SK-N-SH (cell line): ENCODE measurements at regions not wholly inside any gene's neighbourhood (a gene's known extent, or its start where the extent isn't known, plus 50 kb on each side); places are given as distances from the start of the nearest gene placed in this dataset.

Experiments
- CTCF ChIA-PET: fragments of 300-600, 350-600 bp; formaldehyde crosslinking; extraction: SDS; loops from one replicate; lab custom pipeline; 2021; lab: Yijun Ruan, JAX
- POLR2A ChIA-PET: fragments of 350-600 bp; sonication (Branson Sonifier 250); formaldehyde crosslinking; extraction: SDS; loops from one replicate; lab custom pipeline; 2020; ENCODE audit warnings: antibody characterized with exemption, inconsistent platforms; lab: Yijun Ruan, JAX
- DNase-seq: peaks from one replicate; pipeline ENCODE4 v3.0.0; 2012
- H2AFZ ChIP-seq: fragments of 200-600 bp; sonication (generic); 2 replicates; pipeline ENCODE4 v1.8.1; 2016; ENCODE audit warnings: antibody characterized with exemption, mild to moderate bottlenecking, low read depth
- H3F3A ChIP-seq: fragments of 200-600 bp; sonication (generic); replicated peaks from 2 replicates; pipeline ENCODE3; 2016; ENCODE audit warnings: antibody characterized with exemption, mild to moderate bottlenecking; ENCODE audit not compliant: insufficient read depth
- H3K27ac ChIP-seq, 2 experiments: fragments of 200-500 bp in 1 of 2; fragments of 200-600 bp in 1 of 2; sonication (Bioruptor generic) in 1 of 2; sonication (generic), shearing (Covaris generic) in 1 of 2; 2 replicates each; pipeline versions ENCODE4 v1.5.1 to v1.6.1; 2014 to 2016; ENCODE audit warnings: low read depth in 2 of 2, inconsistent platforms in 1 of 2, low read length in 1 of 2, mild to moderate bottlenecking in 1 of 2, mixed read lengths in 1 of 2
- H3K27me3 ChIP-seq: fragments of 200-600 bp; sonication (generic), shearing (Covaris generic); 2 replicates; pipeline ENCODE4 v1.6.1; 2016; ENCODE audit warnings: mixed run types; ENCODE audit not compliant: insufficient read depth
- H3K36me3 ChIP-seq, 2 experiments: fragments of 200-500 bp in 1 of 2; fragments of 200-600 bp in 1 of 2; sonication (Bioruptor generic) in 1 of 2; sonication (generic) in 1 of 2; replicated peaks in 1 of 2; 2 replicates each; pipeline versions ENCODE3 to v1.5.1; 2014 to 2016; ENCODE audit warnings: low read length in 1 of 2, mild to moderate bottlenecking in 1 of 2; ENCODE audit not compliant: insufficient read depth in 2 of 2, control insufficient read depth in 1 of 2
- H3K4me1 ChIP-seq, 2 experiments: fragments of 200-500 bp in 1 of 2; fragments of 200-600 bp in 1 of 2; sonication (Bioruptor generic) in 1 of 2; sonication (generic), shearing (Covaris generic) in 1 of 2; 2 replicates each; pipeline versions ENCODE4 v1.5.1 to v1.6.1; 2014 to 2016; ENCODE audit warnings: low read depth in 1 of 2, low read length in 1 of 2, mixed run types in 1 of 2; ENCODE audit not compliant: insufficient read depth in 2 of 2, control insufficient read depth in 1 of 2
- H3K4me2 ChIP-seq: fragments of 200-600 bp; sonication (generic), shearing (Covaris generic); 2 replicates; pipeline ENCODE4 v1.6.1; 2017; ENCODE audit warnings: mixed run types
- H3K4me3 ChIP-seq, 2 experiments: fragments of 200-500 bp in 1 of 2; fragments of 200-600 bp in 1 of 2; sonication (Bioruptor generic) in 1 of 2; sonication (generic), shearing (Covaris generic) in 1 of 2; 2 replicates each; pipeline versions ENCODE4 v1.5.1 to v1.8.1; 2014 to 2016; ENCODE audit warnings: low read depth in 2 of 2, inconsistent platforms in 1 of 2, low read length in 1 of 2, mild to moderate bottlenecking in 1 of 2, mixed read lengths in 1 of 2, moderate library complexity in 1 of 2
- H3K79me2 ChIP-seq: fragments of 200-600 bp; sonication (generic); 2 replicates; pipeline ENCODE4 v1.8.1; 2017; ENCODE audit warnings: mild to moderate bottlenecking; ENCODE audit not compliant: insufficient read depth
- H3K9ac ChIP-seq: fragments of 200-600 bp; sonication (generic); 2 replicates; pipeline ENCODE4 v1.6.1; 2017; ENCODE audit warnings: mixed run types
- H3K9me2 ChIP-seq: fragments of 200-600 bp; sonication (generic); 2 replicates; pipeline ENCODE4 v1.6.1; 2017; ENCODE audit warnings: mixed run types
- H3K9me3 ChIP-seq: fragments of 200-600 bp; sonication (generic); 2 replicates; pipeline ENCODE4 v1.6.1; 2017; ENCODE audit warnings: mixed run types, mild to moderate bottlenecking, moderate library complexity
- H4K20me1 ChIP-seq: fragments of 200-600 bp; sonication (generic); 2 replicates; pipeline ENCODE4 v1.6.1; 2017; ENCODE audit warnings: mild to moderate bottlenecking, mixed run types; ENCODE audit not compliant: insufficient read depth
- CHD2 ChIP-seq: fragments of 150-350 bp; IDR thresholded peaks from 2 replicates; pipeline ENCODE4 v1.6.1; 2018; ENCODE audit warnings: low read length; ENCODE audit not compliant: partially characterized antibody
- GATA2 ChIP-seq: sonication (generic); formaldehyde crosslinking; IDR thresholded peaks from 2 replicates; pipeline ENCODE4 v1.5.0; 2020; ENCODE audit warnings: mild to moderate bottlenecking, missing genetic modification reagents
- MEF2A ChIP-seq: IDR thresholded peaks from 2 replicates; pipeline ENCODE4 v1.4.0; 2012; ENCODE audit warnings: low read depth, borderline replicate concordance
- MXI1 ChIP-seq: IDR thresholded peaks from 2 replicates; pipeline ENCODE4 v1.6.1; 2012; ENCODE audit warnings: mild to moderate bottlenecking, low read depth, low read length, improper control_type of control experiment
- RCOR1 ChIP-seq: fragments of 150-350 bp; IDR thresholded peaks from 2 replicates; pipeline ENCODE4 v1.6.1; 2017; ENCODE audit warnings: antibody characterized with exemption, low read length
- RXRA ChIP-seq: IDR thresholded peaks from 2 replicates; pipeline ENCODE4 v1.4.0; 2012; ENCODE audit warnings: low read depth, mild to moderate bottlenecking, borderline replicate concordance
- TCF12 ChIP-seq: IDR thresholded peaks from 2 replicates; pipeline ENCODE4 v1.4.0; 2012
- TEAD4 ChIP-seq: IDR thresholded peaks from 2 replicates; pipeline ENCODE4 v1.4.0; 2012; ENCODE audit warnings: mild to moderate bottlenecking, borderline replicate concordance; ENCODE audit not compliant: insufficient read depth
- WGBS: methylation state at CpG from one replicate; pipeline ENCODE4 v1.1.6; 2017; ENCODE audit warnings: low lambda C conversion rate; 5-methylcytosine and 5-hydroxymethylcytosine counted together
- TF ChIP-seq, protein P1 (sequence below): fragments of 150-350 bp; IDR thresholded peaks from 2 replicates; pipeline ENCODE4 v1.6.1; 2017; ENCODE audit warnings: antibody characterized with exemption, low read length, low read depth, borderline replicate concordance
- TF ChIP-seq, protein P2 (sequence below): IDR thresholded peaks from 2 replicates; pipeline ENCODE4 v1.4.0; 2012; ENCODE audit warnings: low read depth, borderline replicate concordance
- TF ChIP-seq, protein P3 (sequence below): IDR thresholded peaks from 2 replicates; pipeline ENCODE4 v1.4.0; 2012; ENCODE audit warnings: low read depth, borderline replicate concordance
- TF ChIP-seq, protein P4 (sequence below): fragments of 200-600 bp; sonication (generic); IDR thresholded peaks from 2 replicates; pipeline ENCODE4 v1.6.1; 2017; ENCODE audit warnings: antibody characterized with exemption, mild to moderate bottlenecking, moderate library complexity
- TF ChIP-seq, protein P5 (sequence below): IDR thresholded peaks from 2 replicates; pipeline ENCODE4; 2012

DNA sequence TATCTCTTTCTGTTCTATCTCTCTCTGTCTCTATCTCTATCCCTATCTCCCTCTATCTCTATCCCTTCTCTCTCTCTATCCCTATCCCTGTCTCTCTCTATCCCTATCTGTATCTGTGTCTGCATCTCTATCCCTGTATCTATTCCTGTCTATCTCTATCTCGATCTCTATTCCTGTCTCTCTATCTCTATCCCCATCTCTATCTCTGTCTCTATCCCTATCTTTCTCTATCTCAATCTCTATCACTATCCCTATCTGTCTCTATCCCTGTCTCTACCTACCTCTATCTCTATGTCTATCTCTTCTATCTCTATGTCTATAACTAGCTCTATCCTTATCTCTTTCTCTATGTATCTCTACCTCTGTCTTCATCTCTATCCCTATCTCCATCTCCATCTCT is 141.4 kb upstream of the KCNJ6 start:
- Histone ChIP-seq H3K27me3 (no peaks in the 10 kb centered on the region), H3K27ac (no peak overlapping the region), H3K36me3 (no peaks in the 10 kb centered on the region), H3K4me1 (no peaks in the 10 kb centered on the region), H3K9me3 (no peaks in the 10 kb centered on the region), H3K79me2 (no peaks in the 10 kb centered on the region), H3K9me2 (no peaks in the 10 kb centered on the region), H3F3A (no peaks in the 10 kb centered on the region), H3K4me2 (no peak overlapping the region), H2AFZ (no peak overlapping the region), H4K20me1 (no peaks in the 10 kb centered on the region), H3K9ac (no peak overlapping the region), H3K4me3 (no peak overlapping the region)
- CTCF ChIA-PET: interaction anchor here (0.7 kb wide), 1 partner anchor 300 kb away, joined by 3 read pairs; no protein-coding TSS in a partner anchor
- no peak for TF ChIP-seq MEF2A
- no peak for TF ChIP-seq TCF12
- TF ChIP-seq TEAD4: no peak
- TF ChIP-seq, protein P1, sequence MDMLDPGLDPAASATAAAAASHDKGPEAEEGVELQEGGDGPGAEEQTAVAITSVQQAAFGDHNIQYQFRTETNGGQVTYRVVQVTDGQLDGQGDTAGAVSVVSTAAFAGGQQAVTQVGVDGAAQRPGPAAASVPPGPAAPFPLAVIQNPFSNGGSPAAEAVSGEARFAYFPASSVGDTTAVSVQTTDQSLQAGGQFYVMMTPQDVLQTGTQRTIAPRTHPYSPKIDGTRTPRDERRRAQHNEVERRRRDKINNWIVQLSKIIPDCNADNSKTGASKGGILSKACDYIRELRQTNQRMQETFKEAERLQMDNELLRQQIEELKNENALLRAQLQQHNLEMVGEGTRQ: no peak
- 0% methylated on average over 1 of the region's 1 CpG for WGBS
- no peak for DNase-seq
- POLR2A ChIA-PET: no interaction called here

DNA sequence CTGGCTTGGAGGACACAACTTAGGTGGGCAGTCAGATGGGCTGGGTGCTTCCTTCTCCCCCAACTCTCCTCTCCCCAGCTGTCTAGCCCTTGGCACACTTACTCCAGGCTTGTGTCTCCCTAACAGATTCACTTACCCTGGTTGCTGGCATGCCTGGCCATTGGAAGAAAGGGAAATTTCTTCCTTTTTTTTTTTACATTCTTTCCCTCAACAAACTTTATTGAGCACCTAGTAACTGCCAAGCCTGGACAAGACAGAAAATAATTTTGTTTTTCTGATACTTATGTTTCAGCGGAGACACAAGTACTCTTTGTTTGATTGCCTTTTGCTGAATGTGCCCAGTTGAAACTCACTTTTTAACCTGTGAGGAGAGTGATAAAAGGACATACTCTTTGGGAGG is 144.3 kb upstream of the KCNJ6 start:
- Histone ChIP-seq H3K36me3 (no peaks in the 10 kb centered on the region), H3K27ac (no peak overlapping the region), H3K4me2 (no peak overlapping the region), H4K20me1 (no peaks in the 10 kb centered on the region), H3K4me1 (no peaks in the 10 kb centered on the region), H3K4me3 (no peak overlapping the region), H3K9ac (no peak overlapping the region), H2AFZ (no peak overlapping the region), H3K9me3 (no peaks in the 10 kb centered on the region), H3F3A (no peaks in the 10 kb centered on the region), H3K27me3 (no peaks in the 10 kb centered on the region), H3K79me2 (no peaks in the 10 kb centered on the region), H3K9me2 (no peaks in the 10 kb centered on the region)
- POLR2A ChIA-PET: no interaction called here
- TF ChIP-seq, protein P2, sequence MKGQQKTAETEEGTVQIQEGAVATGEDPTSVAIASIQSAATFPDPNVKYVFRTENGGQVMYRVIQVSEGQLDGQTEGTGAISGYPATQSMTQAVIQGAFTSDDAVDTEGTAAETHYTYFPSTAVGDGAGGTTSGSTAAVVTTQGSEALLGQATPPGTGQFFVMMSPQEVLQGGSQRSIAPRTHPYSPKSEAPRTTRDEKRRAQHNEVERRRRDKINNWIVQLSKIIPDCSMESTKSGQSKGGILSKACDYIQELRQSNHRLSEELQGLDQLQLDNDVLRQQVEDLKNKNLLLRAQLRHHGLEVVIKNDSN: no peak
- TF ChIP-seq RCOR1 (no peak), CHD2 (no peak), RXRA (no peak)
- WGBS: 60% methylated on average over 1 of the region's 1 CpG
- DNase-seq: no peak
- CTCF ChIA-PET: no interaction called here

DNA sequence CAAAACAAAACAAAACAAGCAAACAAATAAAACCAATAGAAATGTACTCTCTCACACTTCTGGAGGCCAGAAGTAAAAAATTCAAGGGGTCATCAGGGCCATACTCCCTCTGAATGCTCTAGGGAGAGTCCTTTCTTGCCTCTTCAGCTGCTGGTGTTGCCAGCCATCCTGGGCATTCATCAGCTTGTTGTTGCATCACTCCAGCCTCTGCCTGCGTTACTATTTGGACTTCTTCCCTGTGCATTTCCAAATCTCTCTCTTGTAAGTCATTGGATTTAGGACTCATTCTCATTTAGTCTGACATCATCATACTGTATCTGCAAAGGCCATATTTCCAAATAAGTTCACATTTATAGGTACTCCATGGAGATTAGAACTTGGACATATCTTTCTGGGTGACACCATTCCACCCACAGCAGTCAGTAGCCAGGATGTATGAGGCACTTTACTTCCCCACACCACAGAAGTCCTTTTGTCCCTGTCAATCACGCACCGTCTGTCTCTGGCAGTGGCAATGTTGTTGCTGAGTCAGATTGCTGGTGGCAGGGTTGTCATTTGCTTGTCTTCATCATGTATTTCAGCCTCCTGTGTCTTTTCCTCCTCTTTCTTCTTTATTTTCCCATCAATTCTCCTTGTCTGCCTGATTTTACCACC is 151.0 kb upstream of the KCNJ6 start:
- H2AFZ ChIP-seq: no peak overlapping the region
- TF ChIP-seq MXI1: no peak
- TF ChIP-seq, protein P3, sequence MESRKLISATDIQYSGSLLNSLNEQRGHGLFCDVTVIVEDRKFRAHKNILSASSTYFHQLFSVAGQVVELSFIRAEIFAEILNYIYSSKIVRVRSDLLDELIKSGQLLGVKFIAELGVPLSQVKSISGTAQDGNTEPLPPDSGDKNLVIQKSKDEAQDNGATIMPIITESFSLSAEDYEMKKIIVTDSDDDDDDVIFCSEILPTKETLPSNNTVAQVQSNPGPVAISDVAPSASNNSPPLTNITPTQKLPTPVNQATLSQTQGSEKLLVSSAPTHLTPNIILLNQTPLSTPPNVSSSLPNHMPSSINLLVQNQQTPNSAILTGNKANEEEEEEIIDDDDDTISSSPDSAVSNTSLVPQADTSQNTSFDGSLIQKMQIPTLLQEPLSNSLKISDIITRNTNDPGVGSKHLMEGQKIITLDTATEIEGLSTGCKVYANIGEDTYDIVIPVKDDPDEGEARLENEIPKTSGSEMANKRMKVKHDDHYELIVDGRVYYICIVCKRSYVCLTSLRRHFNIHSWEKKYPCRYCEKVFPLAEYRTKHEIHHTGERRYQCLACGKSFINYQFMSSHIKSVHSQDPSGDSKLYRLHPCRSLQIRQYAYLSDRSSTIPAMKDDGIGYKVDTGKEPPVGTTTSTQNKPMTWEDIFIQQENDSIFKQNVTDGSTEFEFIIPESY: no peak
- TF ChIP-seq GATA2 (CRISPR knock-in tag): no peak
- TF ChIP-seq TEAD4: no peak
- TF ChIP-seq, protein P4, sequence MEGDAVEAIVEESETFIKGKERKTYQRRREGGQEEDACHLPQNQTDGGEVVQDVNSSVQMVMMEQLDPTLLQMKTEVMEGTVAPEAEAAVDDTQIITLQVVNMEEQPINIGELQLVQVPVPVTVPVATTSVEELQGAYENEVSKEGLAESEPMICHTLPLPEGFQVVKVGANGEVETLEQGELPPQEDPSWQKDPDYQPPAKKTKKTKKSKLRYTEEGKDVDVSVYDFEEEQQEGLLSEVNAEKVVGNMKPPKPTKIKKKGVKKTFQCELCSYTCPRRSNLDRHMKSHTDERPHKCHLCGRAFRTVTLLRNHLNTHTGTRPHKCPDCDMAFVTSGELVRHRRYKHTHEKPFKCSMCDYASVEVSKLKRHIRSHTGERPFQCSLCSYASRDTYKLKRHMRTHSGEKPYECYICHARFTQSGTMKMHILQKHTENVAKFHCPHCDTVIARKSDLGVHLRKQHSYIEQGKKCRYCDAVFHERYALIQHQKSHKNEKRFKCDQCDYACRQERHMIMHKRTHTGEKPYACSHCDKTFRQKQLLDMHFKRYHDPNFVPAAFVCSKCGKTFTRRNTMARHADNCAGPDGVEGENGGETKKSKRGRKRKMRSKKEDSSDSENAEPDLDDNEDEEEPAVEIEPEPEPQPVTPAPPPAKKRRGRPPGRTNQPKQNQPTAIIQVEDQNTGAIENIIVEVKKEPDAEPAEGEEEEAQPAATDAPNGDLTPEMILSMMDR: no peak
- TF ChIP-seq MEF2A: no peak
- TF ChIP-seq, protein P5, sequence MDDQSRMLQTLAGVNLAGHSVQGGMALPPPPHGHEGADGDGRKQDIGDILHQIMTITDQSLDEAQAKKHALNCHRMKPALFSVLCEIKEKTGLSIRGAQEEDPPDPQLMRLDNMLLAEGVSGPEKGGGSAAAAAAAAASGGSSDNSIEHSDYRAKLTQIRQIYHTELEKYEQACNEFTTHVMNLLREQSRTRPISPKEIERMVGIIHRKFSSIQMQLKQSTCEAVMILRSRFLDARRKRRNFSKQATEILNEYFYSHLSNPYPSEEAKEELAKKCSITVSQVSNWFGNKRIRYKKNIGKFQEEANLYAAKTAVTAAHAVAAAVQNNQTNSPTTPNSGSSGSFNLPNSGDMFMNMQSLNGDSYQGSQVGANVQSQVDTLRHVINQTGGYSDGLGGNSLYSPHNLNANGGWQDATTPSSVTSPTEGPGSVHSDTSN: no peak
- no peak for TF ChIP-seq RCOR1

More for the DNA sequence above, 151.0 kb upstream of the KCNJ6 start:
- POLR2A ChIA-PET: no interaction called here
- Histone ChIP-seq H3F3A (no peaks in the 10 kb centered on the region), H3K9me3 (no peaks in the 10 kb centered on the region), H3K4me1 (no peaks in the 10 kb centered on the region), H3K9me2 (no peaks in the 10 kb centered on the region), H3K4me3 (no peak overlapping the region), H3K9ac (no peak overlapping the region), H3K27ac (no peak overlapping the region), H3K36me3 (no peaks in the 10 kb centered on the region), H4K20me1 (no peaks in the 10 kb centered on the region), H3K79me2 (no peaks in the 10 kb centered on the region), H3K4me2 (no peak overlapping the region), H3K27me3 (no peaks in the 10 kb centered on the region; the same call in 1 of the 2 replicates)
- no peak for DNase-seq
- 13% methylated on average over 3 of the region's 3 CpGs for WGBS
- CTCF ChIA-PET: no interaction called here
